Esophagus muscularis mucosa (tissue), 4 donors: ENCODE measurements at regions not wholly inside any gene's neighbourhood (a gene's known extent, or its start where the extent isn't known, plus 50 kb on each side); places are given as distances from the start of the nearest gene placed in this dataset.

Source experiments
- DNase-seq: peaks from one replicate; pipeline ENCODE4 v3.0.0-alpha.2; 2017; ENCODE audit errors: extremely low spot score
- H3K27ac ChIP-seq, 4 donors: fragments of 200-600 bp; sonication (generic); replicated peaks in 1 of 4; 1 replicate in 3 of 4; 2 replicates in 1 of 4; pipeline ENCODE4 v1.5.1; 2016 to 2019; ENCODE audit warnings: mild to moderate bottlenecking in 1 of 4
- H3K27me3 ChIP-seq, 4 donors: fragments of 200-600 bp; sonication (generic); one replicate each; pipeline versions ENCODE4 v1.5.1 to v1.6.0; 2016 to 2019
- H3K36me3 ChIP-seq, 4 donors: fragments of 200-600 bp; sonication (generic); one replicate each; pipeline ENCODE4 v1.5.1; 2016 to 2019
- H3K4me1 ChIP-seq, 4 donors: fragments of 200-600 bp; sonication (generic); one replicate each; pipeline ENCODE4 v1.5.1; 2016 to 2019
- H3K4me3 ChIP-seq, 4 donors: fragments of 200-600 bp; sonication (generic); 1 replicate in 2 of 4; 2 replicates in 2 of 4; pipeline ENCODE4 v1.5.1; 2016 to 2019; ENCODE audit warnings: mild to moderate bottlenecking in 4 of 4, moderate library complexity in 1 of 4
- H3K9me3 ChIP-seq, 4 donors: fragments of 200-600 bp; sonication (generic); 1 replicate in 3 of 4; 2 replicates in 1 of 4; pipeline ENCODE4 v1.5.1; 2016 to 2019
- EP300 ChIP-seq: sonication (generic); formaldehyde crosslinking; IDR thresholded peaks from one replicate; pipeline ENCODE4 v1.6.1; 2017; ENCODE audit warnings: antibody characterized with exemption
- POLR2A ChIP-seq: fragments of 450-650 bp; IDR thresholded peaks from one replicate; pipeline ENCODE4 v1.6.1; 2017; ENCODE audit warnings: antibody characterized with exemption, moderate library complexity, mild to moderate bottlenecking, low read depth
- POLR2AphosphoS5 ChIP-seq, 2 donors: sonication (generic); formaldehyde crosslinking; IDR thresholded peaks; one replicate each; pipeline ENCODE4 v1.6.1; 2017; ENCODE audit warnings: antibody characterized with exemption in 2 of 2
- WGBS: methylation state at CpG from one replicate; pipeline ENCODE4 v1.1.5; 2018; 5-methylcytosine and 5-hydroxymethylcytosine counted together
- intact Hi-C: fragments of 100-400 bp; cut with DNase I; formaldehyde crosslinking; loops from one replicate; pipeline ENCODE4 v1.15.1; 2023
- small RNA-seq, 3 donors: library from RNA; depleted of rRNA; stranded (forward); fragments of <200 nt; gene quantifications; one replicate each; pipeline ENCODE3, GENCODE V24; 2016
- TF ChIP-seq, protein P1 (sequence below), 3 experiments: fragments of 200-600 bp in 2 of 3; fragments of 450-650 bp in 1 of 3; sonication (generic) in 2 of 3; IDR thresholded peaks; one replicate each; pipeline ENCODE4 v1.5.1; 2017 to 2019; ENCODE audit warnings: antibody characterized with exemption in 3 of 3, mild to moderate bottlenecking in 2 of 3, moderate library complexity in 1 of 3

DNA sequence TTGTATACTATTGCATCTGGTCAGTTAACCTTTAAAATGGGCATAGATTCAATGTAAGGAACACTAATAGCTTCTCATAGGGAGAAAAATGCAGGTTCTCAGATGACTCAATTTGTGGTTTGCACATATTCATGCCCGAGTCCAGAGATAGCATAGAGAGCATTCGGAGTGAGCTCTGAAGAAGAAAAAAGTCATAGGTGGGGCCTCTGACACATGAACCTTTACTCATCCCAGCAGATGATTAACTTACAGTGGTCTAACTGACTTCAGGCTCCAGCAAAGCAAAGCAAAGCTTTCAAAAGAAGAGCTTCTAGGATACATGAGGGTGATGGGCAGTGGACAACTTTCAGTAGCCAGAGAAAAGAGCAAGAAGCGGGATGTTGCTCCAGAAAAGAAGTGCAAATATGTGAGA lies 55.3 kb upstream of the BTN3A2 start:
- Histone ChIP-seq H3K4me1 (peaks cover 7 to 31% (median 20%) of the 10 kb centered on the region in 4 donors), H3K27ac (no peak overlapping the region), H3K4me3 (no peak overlapping the region), H3K27me3 (no peaks in the 10 kb centered on the region), H3K36me3 (no peaks in the 10 kb centered on the region), H3K9me3 (no peaks in the 10 kb centered on the region)
- intact Hi-C loops = no loop called here
- no peak for DNase-seq
- no peak for TF ChIP-seq EP300
- no peak for TF ChIP-seq POLR2AphosphoS5 (IDR thresholded peaks at IDR 0.05)
- TF ChIP-seq, protein P1, sequence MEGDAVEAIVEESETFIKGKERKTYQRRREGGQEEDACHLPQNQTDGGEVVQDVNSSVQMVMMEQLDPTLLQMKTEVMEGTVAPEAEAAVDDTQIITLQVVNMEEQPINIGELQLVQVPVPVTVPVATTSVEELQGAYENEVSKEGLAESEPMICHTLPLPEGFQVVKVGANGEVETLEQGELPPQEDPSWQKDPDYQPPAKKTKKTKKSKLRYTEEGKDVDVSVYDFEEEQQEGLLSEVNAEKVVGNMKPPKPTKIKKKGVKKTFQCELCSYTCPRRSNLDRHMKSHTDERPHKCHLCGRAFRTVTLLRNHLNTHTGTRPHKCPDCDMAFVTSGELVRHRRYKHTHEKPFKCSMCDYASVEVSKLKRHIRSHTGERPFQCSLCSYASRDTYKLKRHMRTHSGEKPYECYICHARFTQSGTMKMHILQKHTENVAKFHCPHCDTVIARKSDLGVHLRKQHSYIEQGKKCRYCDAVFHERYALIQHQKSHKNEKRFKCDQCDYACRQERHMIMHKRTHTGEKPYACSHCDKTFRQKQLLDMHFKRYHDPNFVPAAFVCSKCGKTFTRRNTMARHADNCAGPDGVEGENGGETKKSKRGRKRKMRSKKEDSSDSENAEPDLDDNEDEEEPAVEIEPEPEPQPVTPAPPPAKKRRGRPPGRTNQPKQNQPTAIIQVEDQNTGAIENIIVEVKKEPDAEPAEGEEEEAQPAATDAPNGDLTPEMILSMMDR (IDR thresholded peaks at IDR 0.05) = no peak
- no peak for TF ChIP-seq POLR2A
- WGBS = 76% methylated on average over 3 of the region's 3 CpGs

DNA sequence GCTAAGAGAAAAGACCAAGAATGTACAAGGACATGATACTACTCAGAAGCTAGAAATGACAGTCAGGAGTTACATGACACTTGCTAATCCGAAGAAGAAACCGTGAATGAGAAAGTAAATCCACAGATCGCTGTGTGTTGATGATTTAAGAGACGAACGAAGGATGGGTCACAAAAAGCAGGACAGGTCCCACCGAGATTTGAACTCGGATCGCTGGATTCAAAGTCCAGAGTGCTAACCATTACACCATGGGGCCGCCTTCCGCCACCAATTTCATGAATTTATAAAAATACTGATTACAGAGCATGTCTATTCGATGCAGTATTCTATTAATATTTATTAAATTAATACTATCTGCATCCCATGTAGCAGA lies 54.0 kb upstream of the BTN3A2 start:
- WGBS = 9% methylated on average over 11 of the region's 11 CpGs
- TF ChIP-seq POLR2AphosphoS5 (IDR thresholded peaks at IDR 0.05) (no peak), POLR2A (no peak)
- Histone ChIP-seq H3K36me3 (no peaks in the 10 kb centered on the region), H3K9me3 (no peaks in the 10 kb centered on the region), H3K4me1 (peaks cover 7 to 25% (median 17%) of the 10 kb centered on the region in 4 donors), H3K27ac (peak overlapping the region in 1 of 4 donors; percentile 73), H3K27me3 (no peaks in the 10 kb centered on the region), H3K4me3 (peak overlapping the region in 3 of 4 donors; percentile 50 to 62 (median 50))
- intact Hi-C loops = no loop called here
- no peak for DNase-seq

DNA sequence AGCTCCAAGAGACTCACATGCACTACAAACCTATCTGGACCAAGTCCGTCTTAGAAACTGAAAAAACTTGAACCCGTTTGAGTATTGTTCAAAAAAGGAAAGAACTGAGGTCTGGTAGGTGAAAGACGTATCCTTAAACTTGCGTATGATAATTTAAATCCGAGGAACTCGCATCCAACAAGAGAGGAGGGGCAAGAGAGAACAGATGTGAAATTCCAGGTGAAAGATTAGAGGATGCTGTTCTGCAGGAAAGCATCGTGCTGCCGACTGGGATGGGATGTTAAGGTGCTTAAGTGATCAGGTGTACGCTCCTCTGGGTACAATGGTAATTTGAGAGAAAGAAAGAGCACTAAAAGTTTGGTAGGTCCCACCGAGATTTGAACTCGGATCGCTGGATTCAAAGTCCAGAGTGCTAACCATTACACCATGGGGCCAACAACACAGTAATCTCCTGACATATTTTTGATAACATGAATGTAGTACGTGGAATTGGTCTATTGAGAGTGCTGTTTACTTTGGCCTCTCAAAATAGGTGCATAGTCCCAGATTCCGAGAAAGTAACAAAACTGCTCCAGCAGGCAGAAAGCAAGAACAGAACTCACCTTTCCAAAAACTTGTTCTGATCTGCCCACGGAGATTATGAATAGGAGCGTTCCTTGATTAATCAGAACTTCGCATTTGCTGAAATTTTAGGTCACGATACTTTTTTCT lies 53.5 kb upstream of the BTN3A2 start:
- H3K4me3 ChIP-seq = peak overlapping the region; percentile 50 to 62 (median 52)
- TF ChIP-seq EP300 (no peak), POLR2AphosphoS5 (IDR thresholded peaks at IDR 0.05) (no peak), POLR2A (no peak)
- TF ChIP-seq, protein P1 (IDR thresholded peaks at IDR 0.05) = no peak
- H3K36me3 ChIP-seq = no peaks in the 10 kb centered on the region
- 4% methylated on average over 18 of the region's 18 CpGs for WGBS
- no peak for DNase-seq
- H3K9me3 ChIP-seq = no peaks in the 10 kb centered on the region
- H3K27me3 ChIP-seq = no peaks in the 10 kb centered on the region
- H3K4me1 ChIP-seq = peaks cover 7 to 25% (median 17%) of the 10 kb centered on the region in 4 donors
- intact Hi-C loops = no loop called here
- peak overlapping the region; percentile 52 to 73 (median 62) for H3K27ac ChIP-seq

DNA sequence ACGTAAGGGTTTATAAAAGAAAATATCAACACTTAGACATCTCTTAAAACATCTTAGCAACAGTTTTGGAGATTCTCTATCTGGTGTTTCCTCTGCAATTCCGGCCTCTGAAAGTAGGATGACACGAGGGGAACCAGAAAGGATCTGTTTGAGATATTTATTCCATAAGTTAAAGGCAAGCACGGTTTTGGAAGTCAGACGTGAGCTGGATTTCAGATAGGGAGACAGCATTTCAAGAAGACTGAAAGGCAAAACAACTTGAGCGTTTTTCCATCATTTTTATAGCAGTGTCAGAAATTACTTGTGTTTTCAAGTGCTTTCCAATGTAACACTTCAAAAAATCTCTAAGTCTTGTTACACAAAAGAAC lies 52.9 kb upstream of the BTN3A2 start:
- peak overlapping the region; percentile 52 to 73 (median 62) for H3K27ac ChIP-seq
- intact Hi-C loops = no loop called here
- peaks cover 7 to 25% (median 17%) of the 10 kb centered on the region in 4 donors for H3K4me1 ChIP-seq
- 3% methylated on average over 6 of the region's 6 CpGs for WGBS
- H3K27me3 ChIP-seq = peaks cover 0 to 4% (median 0%) of the 10 kb centered on the region in 4 donors
- no peaks in the 10 kb centered on the region for H3K9me3 ChIP-seq
- no peak for DNase-seq
- H3K4me3 ChIP-seq = peak overlapping the region; percentile 50 to 62 (median 52)
- H3K36me3 ChIP-seq = no peaks in the 10 kb centered on the region
- TF ChIP-seq POLR2A = no peak
- no peak for TF ChIP-seq EP300
- TF ChIP-seq, protein P1 (IDR thresholded peaks at IDR 0.05) = no peak
- no peak for TF ChIP-seq POLR2AphosphoS5 (IDR thresholded peaks at IDR 0.05)

DNA sequence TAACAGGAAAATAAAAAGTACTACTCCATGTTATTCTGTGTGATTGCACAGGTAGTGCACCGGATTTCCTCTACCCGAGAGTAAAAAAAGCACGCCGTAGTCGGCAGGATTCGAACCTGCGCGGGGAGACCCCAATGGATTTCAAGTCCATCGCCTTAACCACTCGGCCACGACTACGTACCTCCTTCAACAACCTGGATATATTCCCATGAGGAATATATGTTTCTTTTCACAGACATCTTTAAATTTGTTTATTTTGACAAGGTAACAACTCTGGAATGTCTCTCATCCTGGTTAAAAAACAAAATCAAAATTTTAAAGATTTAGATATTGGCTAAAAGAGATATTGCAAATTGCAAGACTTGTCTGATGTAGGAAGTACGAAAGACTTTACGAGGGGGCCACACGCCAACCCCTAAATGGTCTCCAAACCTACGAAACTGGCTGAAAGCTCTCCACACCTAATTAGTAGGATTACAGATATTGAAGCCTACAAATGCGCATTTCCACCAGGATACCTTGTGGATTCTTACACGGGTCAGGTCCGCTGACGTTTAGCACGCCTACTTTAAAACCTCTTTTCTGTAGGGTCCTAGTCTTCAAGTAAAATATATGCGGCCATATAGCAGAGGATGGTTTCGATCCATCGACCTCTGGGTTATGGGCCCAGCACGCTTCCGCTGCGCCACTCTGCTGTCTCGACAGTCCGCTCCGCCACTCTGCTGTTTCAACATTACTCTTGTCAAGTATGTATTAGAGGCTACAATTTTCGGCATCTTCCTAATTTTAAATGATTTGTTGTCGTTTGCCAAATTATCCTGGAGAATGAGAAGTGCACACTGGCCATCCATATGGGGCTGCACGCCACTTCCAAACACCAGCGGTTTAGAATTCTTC lies 52.2 kb upstream of the BTN3A2 start:
- intact Hi-C loops = no loop called here
- WGBS = under 1% methylated on average over 33 of the region's 34 CpGs
- Histone ChIP-seq H3K27ac (peak overlapping the region; percentile 52 to 73 (median 62)), H3K4me1 (peaks cover 7 to 25% (median 17%) of the 10 kb centered on the region in 4 donors), H3K27me3 (peaks cover 0 to 11% (median 0%) of the 10 kb centered on the region in 4 donors), H3K36me3 (no peaks in the 10 kb centered on the region), H3K4me3 (peak overlapping the region; percentile 50 to 62 (median 52)), H3K9me3 (no peaks in the 10 kb centered on the region)
- TF ChIP-seq POLR2AphosphoS5 (IDR thresholded peaks at IDR 0.05) = peak in 1 of 2 donors; percentile 65
- TF ChIP-seq POLR2A = no peak
- peak; percentile 97 for DNase-seq

Small RNA genes in the stretch of these regions (small RNA-seq; reads per million reads assigned to genes)
- 0 reads per million in 3 donors for gene AL031777.2
- 0 to 0.37 (median 0) reads per million in 3 donors for gene HIST1H2AD
- gene HIST1H2APS3 = 0 reads per million in 3 donors
- gene HIST1H4G = 0 reads per million in 3 donors
- gene LARP1P1 = 0 reads per million in 3 donors
